GM12878 (cell line): ENCODE measurements at regions not wholly inside any gene's neighbourhood (a gene's known extent, or its start where the extent isn't known, plus 50 kb on each side); places are given as distances from the start of the nearest gene placed in this dataset.

Experiments
- ASH2L ChIP-seq: fragments of 300-600, 200-600 bp; sonication (generic); IDR thresholded peaks from 2 replicates; pipeline ENCODE4 v1.6.1; 2017; ENCODE audit warnings: low read depth, mild to moderate bottlenecking, borderline replicate concordance
- CEBPB ChIP-seq, 2 experiments: fragments of 150-350 bp in 1 of 2; IDR thresholded peaks; 2 replicates each; pipeline ENCODE4 v1.6.1; 2012 to 2014; ENCODE audit warnings: low read depth in 2 of 2, low read length in 2 of 2, borderline replicate concordance in 1 of 2, inconsistent platforms in 1 of 2
- CTCF ChIP-seq, 3 experiments: IDR thresholded peaks in 2 of 3; conservative IDR thresholded peaks in 1 of 3; 2 replicates each; pipeline ENCODE4 v1.5.1; 2011; ENCODE audit warnings: low read depth in 3 of 3, low read length in 3 of 3, mild to moderate bottlenecking in 3 of 3, control low read depth in 2 of 3, moderate library complexity in 2 of 3, inconsistent platforms in 1 of 3, mixed read lengths in 1 of 3; ENCODE audit not compliant: control insufficient read depth in 2 of 3, insufficient read depth in 1 of 3; ENCODE audit errors: extremely low read depth in 1 of 3
- E2F8 ChIP-seq: fragments of 450-650 bp; IDR thresholded peaks from 2 replicates; pipeline ENCODE4 v1.6.1; 2018; ENCODE audit warnings: mild to moderate bottlenecking, low read depth, moderate library complexity; ENCODE audit not compliant: partially characterized antibody
- EZH2 ChIP-seq: IDR thresholded peaks from 2 replicates; pipeline ENCODE4 v1.6.1; 2012; ENCODE audit warnings: low read depth, mild to moderate bottlenecking, control low read depth, inconsistent platforms, low read length, borderline replicate concordance; ENCODE audit not compliant: control insufficient read depth
- GATAD2B ChIP-seq: fragments of 450-650 bp; conservative IDR thresholded peaks from 2 replicates; pipeline ENCODE4 v1.6.1; 2017; ENCODE audit warnings: low read depth, mild to moderate bottlenecking, moderate library complexity
- HDGF ChIP-seq: fragments of 450-650 bp; IDR thresholded peaks from 2 replicates; pipeline ENCODE4 v1.6.1; 2016; ENCODE audit warnings: antibody characterized with exemption
- NRF1 ChIP-seq: conservative IDR thresholded peaks from 2 replicates; pipeline ENCODE4 v1.6.1; 2011; ENCODE audit warnings: mild to moderate bottlenecking, low read depth, low read length, improper control_type of control experiment
- POLR2A ChIP-seq: IDR thresholded peaks from 2 replicates; pipeline ENCODE4 v1.6.1; 2011; ENCODE audit warnings: low read depth, mild to moderate bottlenecking, low read length
- POLR2AphosphoS2 ChIP-seq: IDR thresholded peaks from 2 replicates; pipeline ENCODE4 v1.6.1; 2011; ENCODE audit warnings: low read depth, mild to moderate bottlenecking, low read length, improper control_type of control experiment, moderate library complexity
- RFX5 ChIP-seq: IDR thresholded peaks from 2 replicates; pipeline ENCODE4 v1.6.1; 2011; ENCODE audit warnings: low read depth, low read length, improper control_type of control experiment
- TF ChIP-seq, protein P1 (sequence below): fragments of 450-650 bp; IDR thresholded peaks from 2 replicates; pipeline ENCODE4 v1.6.1; 2017; ENCODE audit warnings: antibody characterized with exemption, mild to moderate bottlenecking, moderate library complexity

GRCh38 chr2:8548619-8549150 lies 133.2 kb upstream of the ID2 start:
- TF ChIP-seq RFX5, result no peak
- no peak for TF ChIP-seq GATAD2B
- TF ChIP-seq CTCF (IDR thresholded peaks at IDR 0.05 in 2 of 3, conservative IDR thresholded peaks at IDR 0.05 in 1 of 3; ENCODE audit: control insufficient read depth in 2 of 3, extremely low read depth in 1 of 3, insufficient read depth in 1 of 3, low read depth in 3 of 3, low read length in 3 of 3), result peak in 2 of 3 experiments; percentile 5 to 6; a peak in 1 of 6 replicates
- no peak for TF ChIP-seq HDGF
- no peak for TF ChIP-seq CEBPB (IDR thresholded peaks at IDR 0.05; ENCODE audit: borderline replicate concordance in 1 of 2, low read depth in 2 of 2, low read length in 2 of 2)
- TF ChIP-seq NRF1, result no peak
- no peak for TF ChIP-seq POLR2AphosphoS2
- no peak for TF ChIP-seq ASH2L
- TF ChIP-seq, protein P1, sequence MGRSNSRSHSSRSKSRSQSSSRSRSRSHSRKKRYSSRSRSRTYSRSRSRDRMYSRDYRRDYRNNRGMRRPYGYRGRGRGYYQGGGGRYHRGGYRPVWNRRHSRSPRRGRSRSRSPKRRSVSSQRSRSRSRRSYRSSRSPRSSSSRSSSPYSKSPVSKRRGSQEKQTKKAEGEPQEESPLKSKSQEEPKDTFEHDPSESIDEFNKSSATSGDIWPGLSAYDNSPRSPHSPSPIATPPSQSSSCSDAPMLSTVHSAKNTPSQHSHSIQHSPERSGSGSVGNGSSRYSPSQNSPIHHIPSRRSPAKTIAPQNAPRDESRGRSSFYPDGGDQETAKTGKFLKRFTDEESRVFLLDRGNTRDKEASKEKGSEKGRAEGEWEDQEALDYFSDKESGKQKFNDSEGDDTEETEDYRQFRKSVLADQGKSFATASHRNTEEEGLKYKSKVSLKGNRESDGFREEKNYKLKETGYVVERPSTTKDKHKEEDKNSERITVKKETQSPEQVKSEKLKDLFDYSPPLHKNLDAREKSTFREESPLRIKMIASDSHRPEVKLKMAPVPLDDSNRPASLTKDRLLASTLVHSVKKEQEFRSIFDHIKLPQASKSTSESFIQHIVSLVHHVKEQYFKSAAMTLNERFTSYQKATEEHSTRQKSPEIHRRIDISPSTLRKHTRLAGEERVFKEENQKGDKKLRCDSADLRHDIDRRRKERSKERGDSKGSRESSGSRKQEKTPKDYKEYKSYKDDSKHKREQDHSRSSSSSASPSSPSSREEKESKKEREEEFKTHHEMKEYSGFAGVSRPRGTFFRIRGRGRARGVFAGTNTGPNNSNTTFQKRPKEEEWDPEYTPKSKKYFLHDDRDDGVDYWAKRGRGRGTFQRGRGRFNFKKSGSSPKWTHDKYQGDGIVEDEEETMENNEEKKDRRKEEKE, result no peak
- TF ChIP-seq E2F8, result no peak
- no peak for TF ChIP-seq EZH2
- TF ChIP-seq POLR2A, result no peak
